ENCODE measurements at regions not wholly inside any gene's neighbourhood (a gene's known extent, or its start where the extent isn't known, plus 50 kb on each side); places are given as distances from the start of the nearest gene placed in this dataset.
"Not testable (repeated sequence)": the region's sequence is repeated elsewhere in the genome, so short reads cannot be mapped to it uniquely, and the experiment has no call there.

GRCh38 chr2:185644828-185645227 lies 93.8 kb upstream of the FSIP2 start:
- DNase-seq (ENCODE audit: low spot score): no peak

DNA sequence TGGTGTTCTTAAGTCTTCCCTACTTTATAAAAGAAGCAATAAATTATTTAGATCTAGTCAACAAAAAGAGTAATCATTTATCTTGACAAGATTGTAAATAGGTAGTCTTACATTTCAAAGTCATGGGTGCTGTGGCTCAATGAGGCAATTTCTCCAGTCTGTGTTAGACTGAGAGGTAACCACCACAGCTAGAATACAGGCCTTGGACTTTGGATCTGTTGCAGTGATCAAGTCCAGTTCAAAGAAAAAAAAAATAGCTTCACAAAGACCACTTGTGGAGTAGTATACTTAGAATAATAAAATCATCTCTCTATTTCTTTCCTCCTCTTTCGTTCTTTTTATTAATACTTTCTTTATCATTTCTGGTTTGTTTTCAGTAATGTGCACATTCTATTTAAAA lies 93.1 kb upstream of the FSIP2 start:
- DNase-seq (ENCODE audit: low spot score): no peak

DNA sequence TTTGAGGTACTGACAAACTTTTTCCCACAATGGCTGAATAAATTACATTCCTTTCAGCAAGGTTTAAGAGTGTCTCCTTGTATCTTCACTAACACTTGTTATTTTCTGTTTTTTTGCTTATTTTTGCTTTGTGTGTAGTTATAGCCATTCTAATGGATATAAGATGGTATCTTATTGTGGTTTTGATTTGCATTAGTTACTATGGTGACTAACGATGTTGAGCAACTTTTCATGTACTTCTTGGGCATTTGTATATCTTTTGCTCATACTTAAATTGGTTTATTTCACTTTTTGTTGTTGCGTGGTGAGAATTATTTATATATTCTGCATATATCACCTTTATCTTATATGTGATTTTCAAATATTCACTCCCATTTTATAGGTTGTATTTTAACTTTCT lies 79.9 kb upstream of the FSIP2 start:
- DNase-seq (ENCODE audit: low spot score): no peak

GRCh38 chr2:185663811-185664210 lies 74.8 kb upstream of the FSIP2 start:
- no peak for DNase-seq (ENCODE audit: low spot score)

DNA sequence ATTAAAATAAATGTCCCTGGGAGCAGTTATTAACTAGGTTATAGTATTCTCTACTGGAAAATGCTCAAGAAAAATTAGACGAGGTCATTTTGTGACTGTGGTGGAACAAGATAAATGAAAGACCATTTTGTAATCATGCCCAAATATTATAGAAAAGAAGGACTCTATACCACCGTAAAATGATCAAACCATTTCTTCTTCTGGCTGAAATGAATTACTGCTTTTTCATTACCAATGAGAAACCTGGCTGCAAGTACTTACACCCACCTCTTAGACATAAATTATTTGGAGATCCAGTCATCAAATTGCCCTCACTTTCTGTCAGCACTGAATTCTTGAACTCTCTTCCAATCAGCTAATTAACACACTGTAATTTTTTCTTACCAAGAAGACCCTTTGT lies 74.2 kb upstream of the FSIP2 start:
- DNase-seq (ENCODE audit: low spot score): no peak

- no peak for DNase-seq (ENCODE audit: low spot score)
Observed at GRCh38 chr2:185665251-185665814, 73.3 kb upstream of the FSIP2 start.

GRCh38 chr2:185667452-185667851 lies 71.2 kb upstream of the FSIP2 start:
- DNase-seq (ENCODE audit: low spot score): no peak

DNA sequence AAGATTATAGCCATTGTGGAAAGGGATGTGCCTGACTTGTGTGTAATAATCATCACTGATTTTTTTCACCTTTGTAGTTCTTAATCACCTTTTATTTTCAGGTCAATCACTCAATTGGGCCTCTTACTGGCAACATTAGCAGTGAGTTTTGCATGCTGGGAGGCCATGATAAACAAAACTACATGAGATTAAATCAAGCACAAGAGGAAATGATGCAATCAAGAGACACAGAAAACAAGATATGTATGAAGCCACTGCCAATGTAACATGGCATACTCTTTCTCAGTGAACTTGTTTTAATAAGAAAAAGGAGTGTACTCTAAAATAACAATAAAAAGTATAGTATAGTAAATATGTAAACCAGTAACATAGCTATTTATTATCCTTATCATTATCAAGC lies 69.9 kb upstream of the FSIP2 start:
- no peak for DNase-seq (ENCODE audit: low spot score)

DNA sequence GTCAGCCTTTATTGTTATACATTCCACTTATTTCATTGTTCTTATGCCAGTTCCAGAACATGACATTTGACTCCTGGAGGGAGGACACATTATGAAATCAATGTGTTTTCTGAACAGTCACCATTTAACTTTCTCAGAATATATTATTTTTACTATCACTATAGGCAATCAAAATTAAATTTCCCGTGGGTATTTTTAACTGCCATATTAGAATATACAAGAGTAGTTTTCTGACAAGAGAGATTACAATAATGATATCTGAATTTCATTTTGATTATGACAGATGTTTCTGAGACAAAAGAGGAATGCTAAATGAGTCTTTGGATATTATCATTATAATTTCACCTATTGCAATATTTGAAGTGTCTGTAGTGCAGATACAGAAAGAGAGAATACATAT lies 64.4 kb upstream of the FSIP2 start:
- no peak for DNase-seq (ENCODE audit: low spot score)

GRCh38 chr2:185676316-185676715 lies 62.3 kb upstream of the FSIP2 start:
- DNase-seq (ENCODE audit: low spot score): no peak

DNA sequence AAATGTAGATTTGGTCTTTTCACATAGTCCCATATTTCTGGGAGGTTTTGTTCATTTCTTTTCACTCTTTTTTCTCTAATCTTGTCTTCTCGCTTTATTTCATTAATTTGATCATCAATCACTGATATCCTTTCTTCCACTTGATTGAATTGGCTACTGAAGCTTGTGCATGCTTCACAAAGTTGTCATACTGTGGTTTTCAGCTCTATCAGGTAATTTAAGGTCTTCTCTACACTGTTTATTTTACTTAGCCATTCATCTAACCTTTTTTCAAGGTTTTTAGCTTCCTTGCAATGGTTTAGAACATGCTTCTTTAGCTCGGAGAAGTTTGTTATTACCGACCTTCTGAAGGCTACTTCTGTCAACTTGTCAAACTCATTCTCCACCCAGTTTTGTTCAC lies 51.6 kb upstream of the FSIP2 start:
- not testable (repeated sequence) for DNase-seq (ENCODE audit: low spot score)

DNA sequence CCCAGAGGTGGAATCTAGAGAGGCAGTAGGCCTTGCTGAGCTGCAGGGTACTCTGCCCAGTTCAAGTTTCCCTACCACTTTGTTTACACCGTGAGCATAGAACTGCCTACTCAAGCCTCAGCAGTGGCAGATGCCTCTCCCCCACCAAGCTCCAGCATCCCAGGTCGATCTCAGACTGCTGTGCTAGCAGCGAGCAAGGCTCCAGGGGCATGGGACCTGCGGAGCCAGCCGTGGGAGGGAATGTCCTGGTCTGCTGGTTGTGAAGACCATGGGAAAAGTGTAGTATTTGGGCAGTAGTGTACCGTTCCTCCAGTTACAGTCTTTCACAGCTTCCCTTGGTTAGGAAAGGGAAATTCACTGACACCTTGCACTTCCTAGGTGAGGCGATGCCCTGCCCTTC lies 50.6 kb upstream of the FSIP2 start:
- DNase-seq (ENCODE audit: low spot score): no peak

Data from left forelimb (tissue), 1 donor.